Keratinocyte (primary cell): ENCODE measurements at regions not wholly inside any gene's neighbourhood (a gene's known extent, or its start where the extent isn't known, plus 50 kb on each side); places are given as distances from the start of the nearest gene placed in this dataset.

Experiments used
- DNase-seq: peaks from one replicate; pipeline ENCODE4 v3.0.0-alpha.2; 2011; ENCODE audit warnings: low read depth, missing footprints, low spot score
- FAIRE-seq: peaks from 2 replicates; lab custom pipeline; 2011; peaks lifted over from hg19 to GRCh38; lab: Jason Lieb, UNC
- H2AFZ ChIP-seq: 2 replicates; pipeline ENCODE4 v1.6.0; 2012; ENCODE audit warnings: low read length, control low read depth, inconsistent platforms; ENCODE audit not compliant: control insufficient read depth
- H3K27ac ChIP-seq: 2 replicates; pipeline ENCODE4 v1.5.1; 2011; ENCODE audit warnings: low read length; ENCODE audit not compliant: control insufficient read depth, insufficient read depth
- H3K27me3 ChIP-seq: 3 replicates; pipeline ENCODE4 v1.6.0; 2011; ENCODE audit warnings: low read length; ENCODE audit not compliant: control insufficient read depth, insufficient read depth; ENCODE audit errors: extremely low read depth
- H3K36me3 ChIP-seq, 2 experiments: 2 replicates in 1 of 2; 3 replicates in 1 of 2; pipeline ENCODE4 v1.5.1; 2011; ENCODE audit warnings: low read length in 2 of 2, mild to moderate bottlenecking in 1 of 2; ENCODE audit not compliant: control insufficient read depth in 2 of 2, insufficient read depth in 2 of 2; ENCODE audit errors: extremely low read depth in 1 of 2
- H3K4me1 ChIP-seq: 3 replicates; pipeline ENCODE4 v1.5.1; 2011; ENCODE audit warnings: low read length; ENCODE audit not compliant: control insufficient read depth, insufficient read depth; ENCODE audit errors: extremely low read depth
- H3K4me2 ChIP-seq: 3 replicates; pipeline ENCODE4 v1.6.0; 2011; ENCODE audit warnings: low read depth, low read length; ENCODE audit not compliant: control insufficient read depth, insufficient read depth; ENCODE audit errors: extremely low read depth
- H3K4me3 ChIP-seq, 3 experiments: fragments of 200-600 bp in 1 of 3; sonication (generic) in 1 of 3; 2 replicates in 2 of 3; 3 replicates in 1 of 3; pipeline ENCODE4 v1.5.1; 2011 to 2016; ENCODE audit warnings: low read length in 3 of 3, mild to moderate bottlenecking in 3 of 3, control low read depth in 2 of 3, inconsistent platforms in 1 of 3, low read depth in 1 of 3, mixed read lengths in 1 of 3, mixed run types in 1 of 3, moderate library complexity in 1 of 3; ENCODE audit not compliant: control insufficient read depth in 2 of 3, insufficient read depth in 2 of 3; ENCODE audit errors: extremely low read depth in 1 of 3
- H3K79me2 ChIP-seq: 2 replicates; pipeline ENCODE4 v1.6.0; 2012; ENCODE audit warnings: low read length; ENCODE audit not compliant: control insufficient read depth, insufficient read depth
- H3K9ac ChIP-seq: 3 replicates; pipeline ENCODE4 v1.6.0; 2011; ENCODE audit warnings: low read length; ENCODE audit not compliant: control insufficient read depth, insufficient read depth; ENCODE audit errors: extremely low read depth
- H3K9me1 ChIP-seq: 3 replicates; pipeline ENCODE4 v1.6.0; 2011; ENCODE audit warnings: low read length; ENCODE audit not compliant: control insufficient read depth, insufficient read depth; ENCODE audit errors: extremely low read depth
- H3K9me3 ChIP-seq: 2 replicates; pipeline ENCODE4 v1.5.1; 2012; ENCODE audit warnings: low read depth, low read length; ENCODE audit not compliant: control insufficient read depth
- H4K20me1 ChIP-seq: 3 replicates; pipeline ENCODE4 v1.6.0; 2011; ENCODE audit warnings: low read length; ENCODE audit not compliant: control insufficient read depth, insufficient read depth; ENCODE audit errors: extremely low read depth
- EZH2 ChIP-seq: IDR thresholded peaks from one replicate; pipeline ENCODE4 v1.6.1; 2012; ENCODE audit warnings: inconsistent platforms, mild to moderate bottlenecking, low read length, moderate library complexity
- dilution Hi-C: fragments of 300-500 bp; cut with MboI; formaldehyde crosslinking; loops from one replicate; pipeline ENCODE4 v1.7.0; 2020; ENCODE audit warnings: low sequenced_read_pairs; ENCODE audit not compliant: extremely low pct_ligation_motif_present
- TF ChIP-seq, protein P1 (sequence below), 3 experiments: IDR thresholded peaks in 1 of 3; conservative IDR thresholded peaks in 1 of 3; optimal IDR thresholded peaks in 1 of 3; 2 replicates in 2 of 3; 3 replicates in 1 of 3; pipeline versions ENCODE3 to v1.5.1; 2011; ENCODE audit warnings: low read length in 3 of 3, mild to moderate bottlenecking in 3 of 3, moderate library complexity in 2 of 3, control low read depth in 1 of 3, inconsistent platforms in 1 of 3; ENCODE audit not compliant: insufficient read depth in 2 of 3; ENCODE audit errors: extremely low read depth in 1 of 3

DNA sequence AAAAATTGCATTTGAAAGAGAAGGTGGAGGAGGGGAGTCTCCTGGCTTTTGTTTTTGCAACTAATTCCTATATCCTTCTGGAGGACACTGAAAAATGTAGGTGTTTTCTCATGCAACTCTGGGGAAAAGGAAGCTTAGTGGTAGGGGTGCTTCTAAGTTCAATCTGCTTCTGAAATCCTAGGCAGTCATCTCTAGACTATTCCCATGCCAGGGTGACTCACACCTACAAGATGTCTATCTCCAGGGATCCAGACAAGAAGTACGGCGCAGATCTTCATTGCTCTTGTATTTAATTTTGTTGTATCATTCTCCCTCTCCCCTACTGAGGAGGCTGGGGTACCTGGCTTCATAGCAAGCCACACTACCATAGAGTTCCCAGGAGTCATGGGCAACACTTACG, 258.8 kb downstream of the PHF14 start:
- Histone ChIP-seq H3K4me2 (no peak overlapping the region), H3K27ac (no peak overlapping the region), H3K9me1 (no peaks in the 10 kb centered on the region), H3K9me3 (no peaks in the 10 kb centered on the region), H4K20me1 (no peaks in the 10 kb centered on the region), H3K79me2 (no peaks in the 10 kb centered on the region), H3K36me3 (no peaks in the 10 kb centered on the region), H2AFZ (no peak overlapping the region), H3K9ac (no peak overlapping the region), H3K4me3 (no peak overlapping the region), H3K4me1 (no peaks in the 10 kb centered on the region), H3K27me3 (no peaks in the 10 kb centered on the region)
- TF ChIP-seq EZH2, result no peak
- TF ChIP-seq, protein P1, sequence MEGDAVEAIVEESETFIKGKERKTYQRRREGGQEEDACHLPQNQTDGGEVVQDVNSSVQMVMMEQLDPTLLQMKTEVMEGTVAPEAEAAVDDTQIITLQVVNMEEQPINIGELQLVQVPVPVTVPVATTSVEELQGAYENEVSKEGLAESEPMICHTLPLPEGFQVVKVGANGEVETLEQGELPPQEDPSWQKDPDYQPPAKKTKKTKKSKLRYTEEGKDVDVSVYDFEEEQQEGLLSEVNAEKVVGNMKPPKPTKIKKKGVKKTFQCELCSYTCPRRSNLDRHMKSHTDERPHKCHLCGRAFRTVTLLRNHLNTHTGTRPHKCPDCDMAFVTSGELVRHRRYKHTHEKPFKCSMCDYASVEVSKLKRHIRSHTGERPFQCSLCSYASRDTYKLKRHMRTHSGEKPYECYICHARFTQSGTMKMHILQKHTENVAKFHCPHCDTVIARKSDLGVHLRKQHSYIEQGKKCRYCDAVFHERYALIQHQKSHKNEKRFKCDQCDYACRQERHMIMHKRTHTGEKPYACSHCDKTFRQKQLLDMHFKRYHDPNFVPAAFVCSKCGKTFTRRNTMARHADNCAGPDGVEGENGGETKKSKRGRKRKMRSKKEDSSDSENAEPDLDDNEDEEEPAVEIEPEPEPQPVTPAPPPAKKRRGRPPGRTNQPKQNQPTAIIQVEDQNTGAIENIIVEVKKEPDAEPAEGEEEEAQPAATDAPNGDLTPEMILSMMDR (optimal IDR thresholded peaks at IDR 0.05 in 1 of 3, IDR thresholded peaks at IDR 0.05 in 1 of 3, conservative IDR thresholded peaks at IDR 0.05 in 1 of 3; ENCODE audit: extremely low read depth in 1 of 3, insufficient read depth in 2 of 3, low read length in 3 of 3), result no peak
- DNase-seq, result no peak
- no peak for FAIRE-seq
- dilution Hi-C loops, result no loop called here

DNA sequence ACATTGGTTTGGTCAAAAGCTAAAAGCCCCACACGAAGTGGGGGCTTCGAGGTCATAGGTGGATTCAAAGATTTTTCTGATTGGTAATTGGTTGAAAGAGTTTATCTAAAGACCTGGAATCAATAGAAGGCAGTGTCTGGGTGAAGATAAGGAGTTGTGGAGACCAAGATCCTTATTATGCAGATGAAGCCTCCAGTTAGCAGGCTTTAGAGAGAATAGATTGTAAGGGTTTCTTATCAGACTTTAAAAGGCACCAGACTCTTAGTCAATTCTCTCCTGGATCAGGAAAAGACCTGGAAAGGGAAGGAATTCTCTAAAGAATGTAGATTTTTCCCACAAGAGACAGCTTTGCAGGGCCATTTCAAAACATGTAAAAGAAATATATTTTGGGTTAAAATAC, 260.2 kb downstream of the PHF14 start:
- Histone ChIP-seq H3K4me3 (no peak overlapping the region), H3K9me3 (no peaks in the 10 kb centered on the region), H3K4me2 (no peak overlapping the region), H3K4me1 (no peaks in the 10 kb centered on the region), H3K27me3 (no peaks in the 10 kb centered on the region), H3K9ac (no peak overlapping the region), H3K36me3 (no peaks in the 10 kb centered on the region), H3K27ac (no peak overlapping the region), H2AFZ (no peak overlapping the region), H3K9me1 (no peaks in the 10 kb centered on the region), H3K79me2 (no peaks in the 10 kb centered on the region), H4K20me1 (no peaks in the 10 kb centered on the region)
- no peak for DNase-seq
- dilution Hi-C loops, result no loop called here
- no peak for FAIRE-seq
- TF ChIP-seq, protein P1 (optimal IDR thresholded peaks at IDR 0.05 in 1 of 3, IDR thresholded peaks at IDR 0.05 in 1 of 3, conservative IDR thresholded peaks at IDR 0.05 in 1 of 3; ENCODE audit: extremely low read depth in 1 of 3, insufficient read depth in 2 of 3, low read length in 3 of 3), result no peak
- TF ChIP-seq EZH2, result no peak
